ENCODE measurements at regions not wholly inside any gene's neighbourhood (a gene's known extent, or its start where the extent isn't known, plus 50 kb on each side); places are given as distances from the start of the nearest gene placed in this dataset.

- H3K36me3 ChIP-seq (ENCODE audit: insufficient read depth, low read length) = no peaks in the 10 kb centered on the region
- H3K4me1 ChIP-seq (ENCODE audit: insufficient read depth, low read length) = peaks cover 7% of the 10 kb centered on the region; the same call in 1 of the 2 replicates
- H3K9ac ChIP-seq (ENCODE audit: low read depth, low read length) = no peak overlapping the region
- H3K9me3 ChIP-seq (ENCODE audit: control insufficient read depth, insufficient read depth, low read length) = no peaks in the 10 kb centered on the region
Observed at GRCh38 chr12:66066137-66066928, 64.2 kb downstream of the LLPH start.

- no peaks in the 10 kb centered on the region for H3K36me3 ChIP-seq (ENCODE audit: insufficient read depth, low read length)
- H3K9me3 ChIP-seq (ENCODE audit: control insufficient read depth, insufficient read depth, low read length) = no peaks in the 10 kb centered on the region
- no peak overlapping the region for H3K9ac ChIP-seq (ENCODE audit: low read depth, low read length)
- peaks cover 9% of the 10 kb centered on the region for H3K4me1 ChIP-seq (ENCODE audit: insufficient read depth, low read length)
Observed at GRCh38 chr12:66065641-66066136, 64.9 kb downstream of the LLPH start.

DNA sequence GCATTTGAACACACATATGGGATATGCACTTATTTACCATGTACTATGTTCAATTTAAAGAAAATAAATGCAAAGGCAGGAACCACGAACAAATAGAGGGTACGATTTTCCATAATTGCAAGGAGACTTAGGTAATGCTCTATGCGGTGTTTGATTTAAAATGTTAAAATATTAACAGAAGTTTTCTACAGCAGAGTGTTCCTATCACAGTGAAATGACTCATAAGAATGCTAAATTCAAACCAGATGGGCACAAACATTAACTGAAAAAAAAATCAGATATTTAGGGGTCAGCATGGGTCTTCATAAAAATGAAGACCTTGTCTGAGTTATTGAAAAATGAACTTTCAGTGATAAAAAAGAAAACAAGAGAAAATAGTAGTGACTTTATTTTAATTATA, 65.4 kb downstream of the LLPH start:
- no peak overlapping the region for H3K9ac ChIP-seq (ENCODE audit: low read depth, low read length)

DNA sequence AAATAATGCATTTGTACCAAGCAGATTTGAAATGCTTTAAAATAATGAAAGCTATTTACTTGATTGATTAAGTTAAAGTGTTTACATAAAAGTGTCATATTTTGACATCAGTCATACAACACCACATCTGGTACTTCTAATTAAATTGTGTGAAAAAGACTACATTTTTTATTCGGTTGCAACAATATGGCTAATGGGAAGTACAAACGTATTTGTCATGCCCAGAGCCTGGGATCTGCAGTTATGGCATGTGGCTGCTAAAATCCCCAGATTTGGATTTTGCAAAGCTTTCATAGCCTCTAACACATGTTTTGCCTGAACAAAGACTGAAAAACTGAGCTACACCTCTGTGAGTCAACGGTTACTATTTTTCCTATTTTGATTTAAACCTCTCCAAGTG, 66.6 kb downstream of the LLPH start:
- peaks cover 14% of the 10 kb centered on the region for H3K4me1 ChIP-seq (ENCODE audit: insufficient read depth, low read length)
- no peaks in the 10 kb centered on the region for H3K36me3 ChIP-seq (ENCODE audit: insufficient read depth, low read length)
- H3K9ac ChIP-seq (ENCODE audit: low read depth, low read length) = no peak overlapping the region
- no peaks in the 10 kb centered on the region for H3K9me3 ChIP-seq (ENCODE audit: control insufficient read depth, insufficient read depth, low read length)

More for the DNA sequence above, 65.4 kb downstream of the LLPH start:
- H3K9me3 ChIP-seq (ENCODE audit: control insufficient read depth, insufficient read depth, low read length) = no peaks in the 10 kb centered on the region
- H3K36me3 ChIP-seq (ENCODE audit: insufficient read depth, low read length) = no peaks in the 10 kb centered on the region
- peaks cover 14% of the 10 kb centered on the region for H3K4me1 ChIP-seq (ENCODE audit: insufficient read depth, low read length)

DNA sequence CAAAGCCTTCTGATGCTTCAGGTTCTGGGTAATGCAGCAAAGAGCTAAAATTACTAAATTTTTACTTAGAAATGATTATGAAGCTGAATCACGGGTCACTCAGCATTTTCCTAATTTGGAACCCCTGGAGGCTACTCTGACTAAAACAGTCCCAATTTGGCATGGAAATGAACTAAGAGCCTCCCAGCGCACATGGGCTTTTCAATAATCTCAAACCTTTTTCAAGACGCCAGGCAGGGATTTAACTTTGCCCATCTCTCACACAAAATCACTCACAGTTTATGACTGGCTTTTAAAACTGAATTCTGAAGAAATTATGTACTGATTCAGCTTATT, 68.3 kb downstream of the LLPH start:
- Histone ChIP-seq H3K36me3 (ENCODE audit: insufficient read depth, low read length) (no peaks in the 10 kb centered on the region), H3K9ac (ENCODE audit: low read depth, low read length) (peak overlapping the region; percentile 52; the same call in 1 of the 2 replicates), H3K9me3 (ENCODE audit: control insufficient read depth, insufficient read depth, low read length) (no peaks in the 10 kb centered on the region), H3K4me1 (ENCODE audit: insufficient read depth, low read length) (peaks cover 14% of the 10 kb centered on the region)

DNA sequence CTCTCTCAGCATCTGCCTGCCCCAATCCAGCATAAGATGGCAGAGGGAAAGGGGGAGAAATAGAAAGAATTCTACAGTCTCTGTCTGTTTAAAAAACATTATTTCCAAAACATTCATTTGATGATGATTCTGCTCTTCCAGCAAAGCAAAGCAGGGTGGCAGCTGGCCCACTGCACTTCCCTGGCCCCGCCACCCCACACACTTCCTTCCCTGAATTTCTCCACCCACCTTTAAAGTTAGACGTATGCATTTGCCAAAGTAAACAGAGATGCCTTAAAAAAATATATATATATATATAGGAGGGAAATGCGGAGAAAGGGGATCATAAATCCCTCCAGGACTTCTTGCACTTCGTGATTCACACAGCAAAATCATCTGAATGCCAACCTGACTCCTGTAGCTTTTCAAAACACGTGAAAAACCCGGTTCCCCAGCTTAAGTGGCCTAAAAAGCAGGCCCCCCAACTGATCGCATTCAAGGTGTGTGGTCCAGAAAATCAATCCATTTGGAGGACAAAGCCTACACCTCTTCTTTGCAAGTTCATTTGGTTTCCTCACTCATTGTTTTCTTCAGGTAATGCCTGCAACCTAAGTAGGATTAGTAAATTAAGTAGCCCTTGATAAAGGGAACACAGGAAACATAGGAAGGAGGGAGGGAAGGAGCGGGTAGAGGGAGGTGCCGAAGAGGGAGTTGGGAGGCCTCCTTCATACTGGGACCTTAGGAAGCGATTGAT, 68.8 kb downstream of the LLPH start:
- Histone ChIP-seq H3K9me3 (ENCODE audit: control insufficient read depth, insufficient read depth, low read length) (no peaks in the 10 kb centered on the region), H3K4me1 (ENCODE audit: insufficient read depth, low read length) (peaks cover 14% of the 10 kb centered on the region), H3K9ac (ENCODE audit: low read depth, low read length) (peak overlapping the region; percentile 52), H3K36me3 (ENCODE audit: insufficient read depth, low read length) (no peaks in the 10 kb centered on the region)

DNA sequence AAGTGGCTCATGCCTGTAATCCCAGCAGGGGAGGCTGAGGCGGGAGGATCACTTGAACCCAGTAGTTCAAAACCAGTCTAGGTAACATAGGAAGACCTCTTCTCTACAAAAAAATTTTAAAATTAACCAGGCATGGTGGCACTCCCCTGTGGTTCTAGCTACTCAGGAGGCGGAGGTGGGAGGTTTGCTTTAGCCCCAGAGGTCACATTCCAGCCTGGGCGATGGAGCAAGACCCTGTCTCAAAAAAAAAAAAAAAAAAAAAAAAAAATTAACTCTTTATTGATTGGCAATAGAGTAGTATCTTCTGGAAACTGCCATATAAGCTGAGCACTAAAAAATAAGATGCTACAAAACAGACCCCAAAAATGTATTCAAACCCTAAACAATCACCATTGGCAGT, 69.5 kb downstream of the LLPH start:
- no peaks in the 10 kb centered on the region for H3K36me3 ChIP-seq (ENCODE audit: insufficient read depth, low read length)
- peaks cover 14% of the 10 kb centered on the region for H3K4me1 ChIP-seq (ENCODE audit: insufficient read depth, low read length)
- no peak overlapping the region; the same call in 1 of the 2 replicates for H3K9ac ChIP-seq (ENCODE audit: low read depth, low read length)
- H3K9me3 ChIP-seq (ENCODE audit: control insufficient read depth, insufficient read depth, low read length) = no peaks in the 10 kb centered on the region

DNA sequence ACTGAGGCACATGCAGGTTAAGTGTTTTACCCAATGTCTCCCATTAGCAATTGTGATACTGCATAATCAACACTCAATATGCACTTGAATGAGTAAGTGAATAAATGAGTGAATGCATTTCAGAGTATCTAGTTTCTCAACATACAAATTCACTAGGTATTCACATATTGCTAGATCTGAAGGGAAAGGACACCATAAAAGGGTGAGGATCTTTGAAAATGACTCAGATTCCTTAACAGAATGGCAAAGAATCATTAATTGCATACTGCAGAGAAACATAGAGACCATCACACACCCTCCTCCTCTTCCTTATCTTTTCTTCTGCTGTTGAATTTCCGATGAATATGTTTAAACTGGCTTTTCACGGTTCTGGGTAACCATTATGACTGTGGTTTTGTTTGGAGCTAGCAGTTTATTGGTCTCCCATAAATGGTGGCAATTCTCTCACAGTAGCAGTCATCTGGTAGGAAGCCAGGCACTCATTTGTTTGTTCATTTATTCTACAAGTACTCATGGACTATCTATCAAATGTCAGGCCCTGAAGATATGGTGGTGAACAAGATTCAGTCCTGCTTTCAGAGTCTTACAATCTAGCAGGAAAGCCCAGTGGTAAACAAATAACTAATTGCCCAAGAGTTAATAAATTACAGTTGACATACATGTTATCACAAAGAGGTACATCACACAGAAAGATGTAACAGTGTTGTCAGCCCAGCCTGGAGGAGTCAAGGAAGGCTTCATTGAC, 70.2 kb downstream of the LLPH start:
- Histone ChIP-seq H3K4me1 (ENCODE audit: insufficient read depth, low read length) (peaks cover 14% of the 10 kb centered on the region), H3K9me3 (ENCODE audit: control insufficient read depth, insufficient read depth, low read length) (no peaks in the 10 kb centered on the region), H3K36me3 (ENCODE audit: insufficient read depth, low read length) (no peaks in the 10 kb centered on the region), H3K9ac (ENCODE audit: low read depth, low read length) (no peak overlapping the region)

DNA sequence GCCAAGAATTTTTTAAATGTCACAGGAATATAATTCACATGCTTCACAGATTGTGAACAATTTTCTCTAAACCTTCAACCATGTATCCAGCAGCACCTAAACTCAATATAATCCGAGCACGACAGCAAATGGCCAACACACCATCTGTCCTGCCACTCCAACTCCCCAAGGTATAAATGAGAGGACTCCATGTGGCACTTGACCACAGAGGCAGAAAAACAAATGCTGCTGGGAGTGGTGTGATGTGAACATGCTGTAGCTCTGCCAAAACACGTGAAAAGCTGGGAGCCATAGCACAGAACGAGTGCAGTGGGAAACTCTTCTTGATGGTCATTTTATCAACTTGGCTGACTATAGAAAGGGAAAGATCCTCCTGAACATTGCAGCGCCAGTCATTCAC, 70.9 kb downstream of the LLPH start:
- H3K9ac ChIP-seq (ENCODE audit: low read depth, low read length) = no peak overlapping the region
- peaks cover 14% of the 10 kb centered on the region for H3K4me1 ChIP-seq (ENCODE audit: insufficient read depth, low read length)
- no peaks in the 10 kb centered on the region for H3K36me3 ChIP-seq (ENCODE audit: insufficient read depth, low read length)
- no peaks in the 10 kb centered on the region for H3K9me3 ChIP-seq (ENCODE audit: control insufficient read depth, insufficient read depth, low read length)

- Histone ChIP-seq H3K9me3 (ENCODE audit: control insufficient read depth, insufficient read depth, low read length) (no peaks in the 10 kb centered on the region), H3K36me3 (ENCODE audit: insufficient read depth, low read length) (no peaks in the 10 kb centered on the region), H3K4me1 (ENCODE audit: insufficient read depth, low read length) (peaks cover 10% of the 10 kb centered on the region; the same call in 1 of the 2 replicates), H3K9ac (ENCODE audit: low read depth, low read length) (no peak overlapping the region)
Observed at GRCh38 chr12:66058554-66058953, 72.0 kb downstream of the LLPH start.

DNA sequence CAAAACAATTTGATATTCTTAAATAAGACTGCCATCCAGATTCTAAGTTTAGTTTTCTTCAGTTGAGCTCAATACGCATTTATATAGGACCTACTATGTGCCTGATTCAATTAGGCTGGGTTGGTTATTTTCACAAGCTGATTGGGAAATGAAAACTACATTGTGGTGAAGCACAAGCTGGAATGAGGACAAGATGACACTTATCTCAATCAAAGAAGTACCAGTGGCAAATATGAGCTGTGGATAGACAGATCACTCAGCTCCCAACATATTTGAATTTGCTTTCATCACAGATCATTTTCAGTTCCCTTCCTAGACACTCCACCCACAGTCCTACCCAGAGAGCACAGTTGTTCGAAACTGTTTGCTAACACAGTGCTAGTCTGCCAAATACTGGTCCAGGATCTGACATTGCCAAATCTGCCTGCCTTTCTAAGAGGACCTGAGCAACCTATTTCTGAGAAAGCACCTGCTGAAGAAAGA, 74.7 kb downstream of the LLPH start:
- Histone ChIP-seq H3K4me1 (ENCODE audit: insufficient read depth, low read length) (peaks cover 7% of the 10 kb centered on the region; the same call in 1 of the 2 replicates), H3K9ac (ENCODE audit: low read depth, low read length) (no peak overlapping the region), H3K9me3 (ENCODE audit: control insufficient read depth, insufficient read depth, low read length) (no peaks in the 10 kb centered on the region), H3K36me3 (ENCODE audit: insufficient read depth, low read length) (no peaks in the 10 kb centered on the region)

- Histone ChIP-seq H3K9ac (ENCODE audit: low read depth, low read length) (no peak overlapping the region), H3K36me3 (ENCODE audit: insufficient read depth, low read length) (no peaks in the 10 kb centered on the region), H3K9me3 (ENCODE audit: control insufficient read depth, insufficient read depth, low read length) (no peaks in the 10 kb centered on the region), H3K4me1 (ENCODE audit: insufficient read depth, low read length) (no peaks in the 10 kb centered on the region)
Observed at GRCh38 chr12:66052988-66053615, 77.4 kb downstream of the LLPH start.

DNA sequence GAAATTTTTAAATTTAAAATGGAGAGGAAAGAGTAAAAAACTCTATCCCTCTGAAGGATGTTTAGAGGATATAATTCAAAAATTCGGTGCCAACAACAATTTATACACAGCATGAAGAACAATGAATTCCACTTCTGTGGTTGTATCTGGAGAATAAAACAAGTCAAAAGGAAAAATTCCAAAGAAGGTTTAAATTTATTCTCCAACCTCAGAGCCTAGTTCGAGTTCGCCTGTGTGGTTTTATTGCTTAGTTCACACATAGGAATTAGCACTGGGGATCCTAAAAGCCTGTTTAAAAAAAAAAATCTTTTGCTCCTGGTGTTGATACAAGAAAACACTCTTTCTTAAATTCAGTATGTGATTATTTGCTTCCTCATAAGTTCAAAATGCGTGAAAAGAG, 79.2 kb downstream of the LLPH start:
- H3K4me1 ChIP-seq (ENCODE audit: insufficient read depth, low read length) = no peaks in the 10 kb centered on the region
- H3K36me3 ChIP-seq (ENCODE audit: insufficient read depth, low read length) = no peaks in the 10 kb centered on the region
- H3K9me3 ChIP-seq (ENCODE audit: control insufficient read depth, insufficient read depth, low read length) = no peaks in the 10 kb centered on the region
- no peak overlapping the region for H3K9ac ChIP-seq (ENCODE audit: low read depth, low read length)

DNA sequence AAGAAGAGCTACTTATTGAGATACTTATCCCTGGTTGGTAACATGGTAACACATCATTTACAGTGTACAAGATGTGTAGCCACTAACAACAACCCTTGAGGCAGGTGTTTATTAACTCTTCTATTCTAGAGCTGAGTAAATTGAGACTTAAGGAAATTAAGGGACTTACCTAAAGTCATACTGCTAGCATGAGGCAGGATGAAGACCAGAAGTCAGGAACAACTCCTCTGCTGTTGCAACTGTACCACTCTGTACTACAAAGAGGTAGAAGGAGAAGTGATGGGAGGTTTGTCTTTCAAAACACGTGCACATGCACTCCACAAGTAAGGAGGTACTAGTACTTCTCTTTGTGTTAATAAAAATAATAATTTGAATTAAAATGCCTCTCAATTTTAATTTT, 79.9 kb downstream of the LLPH start:
- no peak overlapping the region for H3K9ac ChIP-seq (ENCODE audit: low read depth, low read length)
- no peaks in the 10 kb centered on the region for H3K4me1 ChIP-seq (ENCODE audit: insufficient read depth, low read length)
- H3K9me3 ChIP-seq (ENCODE audit: control insufficient read depth, insufficient read depth, low read length) = no peaks in the 10 kb centered on the region
- no peaks in the 10 kb centered on the region for H3K36me3 ChIP-seq (ENCODE audit: insufficient read depth, low read length)

Data from ES-I3 (cell line).